Upper lobe of left lung (tissue), 6 donors: ENCODE measurements at regions not wholly inside any gene's neighbourhood (a gene's known extent, or its start where the extent isn't known, plus 50 kb on each side); places are given as distances from the start of the nearest gene placed in this dataset.

Experiments used
- ATAC-seq, 2 donors: fragments of 200-7000 bp; cut with Tn5 transposase; one replicate each; pipeline ENCODE4 v1.9.1; 2022; ENCODE audit warnings: mild to moderate bottlenecking in 2 of 2, moderate library complexity in 2 of 2; ENCODE audit not compliant: low FRiP score in 2 of 2
- DNase-seq, 2 donors: peaks; one replicate each; pipeline ENCODE4 v3.0.0-alpha.2; 2019 to 2020
- H3K27ac ChIP-seq, 4 donors: fragments of 200-600 bp; sonication (generic); one replicate each; pipeline ENCODE4 v1.5.1; 2016 to 2019
- H3K27me3 ChIP-seq, 4 donors: fragments of 200-600 bp; sonication (generic); one replicate each; pipeline ENCODE4 v1.5.1; 2017 to 2019
- H3K36me3 ChIP-seq, 4 donors: fragments of 200-600 bp; sonication (generic); one replicate each; pipeline ENCODE4 v1.5.1; 2016 to 2019
- H3K4me1 ChIP-seq, 4 donors: fragments of 200-600 bp; sonication (generic); one replicate each; pipeline ENCODE4 v1.5.1; 2018 to 2019
- H3K4me3 ChIP-seq, 4 donors: fragments of 200-600 bp; sonication (generic); one replicate each; pipeline ENCODE4 v1.5.1; 2017 to 2019; ENCODE audit warnings: mild to moderate bottlenecking in 2 of 4, moderate library complexity in 1 of 4
- H3K9me3 ChIP-seq, 4 donors: fragments of 200-600 bp; sonication (generic); one replicate each; pipeline ENCODE4 v1.5.1; 2018 to 2019
- EP300 ChIP-seq, 4 donors: sonication (generic); formaldehyde crosslinking; IDR thresholded peaks; one replicate each; pipeline ENCODE4 v1.5.1; 2017; ENCODE audit warnings: antibody characterized with exemption in 4 of 4, control low read depth in 2 of 4
- POLR2A ChIP-seq, 4 donors: fragments of 450-650 bp; IDR thresholded peaks; one replicate each; pipeline ENCODE4 v1.5.1; 2016 to 2017; ENCODE audit warnings: antibody characterized with exemption in 4 of 4, mild to moderate bottlenecking in 2 of 4
- POLR2AphosphoS5 ChIP-seq, 2 donors: sonication (generic); formaldehyde crosslinking; IDR thresholded peaks; one replicate each; pipeline ENCODE4 v1.5.1; 2017; ENCODE audit warnings: antibody characterized with exemption in 2 of 2
- WGBS, 2 donors: methylation state at CpG; one replicate each; pipeline ENCODE4 v1.1.5; 2017 to 2018; 5-methylcytosine and 5-hydroxymethylcytosine counted together
- TF ChIP-seq, protein P1 (sequence below), 6 experiments: fragments of 450-650 bp in 4 of 6; fragments of 200-600 bp in 2 of 6; sonication (generic) in 2 of 6; IDR thresholded peaks; one replicate each; pipeline ENCODE4 v1.5.1; 2016 to 2019; ENCODE audit warnings: antibody characterized with exemption in 6 of 6
- donor health status: DM: no; HTN: no; CAD: no; lungs with moderate emphysema.
- donor health status: DM: no; HTN: yes; CAD: no; lungs with severe emphysema.

GRCh38 chr5:175379867-175380266 lies 64.1 kb downstream of the DRD1 start:
- Histone ChIP-seq H3K27me3 (no peaks in the 10 kb centered on the region), H3K4me3 (no peak overlapping the region), H3K4me1 (no peaks in the 10 kb centered on the region), H3K27ac (no peak overlapping the region), H3K36me3 (no peaks in the 10 kb centered on the region), H3K9me3 (no peaks in the 10 kb centered on the region)
- DNase-seq = no peak
- TF ChIP-seq, protein P1, sequence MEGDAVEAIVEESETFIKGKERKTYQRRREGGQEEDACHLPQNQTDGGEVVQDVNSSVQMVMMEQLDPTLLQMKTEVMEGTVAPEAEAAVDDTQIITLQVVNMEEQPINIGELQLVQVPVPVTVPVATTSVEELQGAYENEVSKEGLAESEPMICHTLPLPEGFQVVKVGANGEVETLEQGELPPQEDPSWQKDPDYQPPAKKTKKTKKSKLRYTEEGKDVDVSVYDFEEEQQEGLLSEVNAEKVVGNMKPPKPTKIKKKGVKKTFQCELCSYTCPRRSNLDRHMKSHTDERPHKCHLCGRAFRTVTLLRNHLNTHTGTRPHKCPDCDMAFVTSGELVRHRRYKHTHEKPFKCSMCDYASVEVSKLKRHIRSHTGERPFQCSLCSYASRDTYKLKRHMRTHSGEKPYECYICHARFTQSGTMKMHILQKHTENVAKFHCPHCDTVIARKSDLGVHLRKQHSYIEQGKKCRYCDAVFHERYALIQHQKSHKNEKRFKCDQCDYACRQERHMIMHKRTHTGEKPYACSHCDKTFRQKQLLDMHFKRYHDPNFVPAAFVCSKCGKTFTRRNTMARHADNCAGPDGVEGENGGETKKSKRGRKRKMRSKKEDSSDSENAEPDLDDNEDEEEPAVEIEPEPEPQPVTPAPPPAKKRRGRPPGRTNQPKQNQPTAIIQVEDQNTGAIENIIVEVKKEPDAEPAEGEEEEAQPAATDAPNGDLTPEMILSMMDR (IDR thresholded peaks at IDR 0.05) = no peak
- TF ChIP-seq POLR2A (IDR thresholded peaks at IDR 0.05) (no peak), POLR2AphosphoS5 (IDR thresholded peaks at IDR 0.05) (no peak), EP300 (IDR thresholded peaks at IDR 0.05) (no peak)
- 0 to 57% methylated on average over 1 of the region's 1 CpG for WGBS, 2 donors
- no peak for ATAC-seq

GRCh38 chr5:175378444-175379028 lies 65.4 kb downstream of the DRD1 start:
- H3K36me3 ChIP-seq = no peaks in the 10 kb centered on the region
- ATAC-seq (no peak), DNase-seq (no peak)
- H3K4me3 ChIP-seq = no peak overlapping the region
- H3K27ac ChIP-seq = no peak overlapping the region
- no peaks in the 10 kb centered on the region for H3K27me3 ChIP-seq
- H3K4me1 ChIP-seq = no peaks in the 10 kb centered on the region
- TF ChIP-seq EP300 (IDR thresholded peaks at IDR 0.05) (no peak), POLR2AphosphoS5 (IDR thresholded peaks at IDR 0.05) (no peak), POLR2A (IDR thresholded peaks at IDR 0.05) (no peak)
- TF ChIP-seq, protein P1 (IDR thresholded peaks at IDR 0.05) = no peak
- 19 to 21% methylated on average over 5 of the region's 5 CpGs for WGBS, 2 donors
- H3K9me3 ChIP-seq = no peaks in the 10 kb centered on the region

- H3K36me3 ChIP-seq = no peaks in the 10 kb centered on the region
- H3K4me3 ChIP-seq = no peak overlapping the region
- WGBS, 2 donors = 24 to 32% methylated on average over 1 of the region's 1 CpG
- H3K9me3 ChIP-seq = no peaks in the 10 kb centered on the region
- no peak for ATAC-seq
- no peaks in the 10 kb centered on the region for H3K27me3 ChIP-seq
- no peaks in the 10 kb centered on the region for H3K4me1 ChIP-seq
- no peak for DNase-seq
- TF ChIP-seq, protein P1 (IDR thresholded peaks at IDR 0.05) = no peak
- no peak for TF ChIP-seq EP300 (IDR thresholded peaks at IDR 0.05)
- no peak for TF ChIP-seq POLR2A (IDR thresholded peaks at IDR 0.05)
- TF ChIP-seq POLR2AphosphoS5 (IDR thresholded peaks at IDR 0.05) = no peak
- no peak overlapping the region for H3K27ac ChIP-seq
Measured at GRCh38 chr5:175377816-175378215, 66.2 kb downstream of the DRD1 start.

DNA sequence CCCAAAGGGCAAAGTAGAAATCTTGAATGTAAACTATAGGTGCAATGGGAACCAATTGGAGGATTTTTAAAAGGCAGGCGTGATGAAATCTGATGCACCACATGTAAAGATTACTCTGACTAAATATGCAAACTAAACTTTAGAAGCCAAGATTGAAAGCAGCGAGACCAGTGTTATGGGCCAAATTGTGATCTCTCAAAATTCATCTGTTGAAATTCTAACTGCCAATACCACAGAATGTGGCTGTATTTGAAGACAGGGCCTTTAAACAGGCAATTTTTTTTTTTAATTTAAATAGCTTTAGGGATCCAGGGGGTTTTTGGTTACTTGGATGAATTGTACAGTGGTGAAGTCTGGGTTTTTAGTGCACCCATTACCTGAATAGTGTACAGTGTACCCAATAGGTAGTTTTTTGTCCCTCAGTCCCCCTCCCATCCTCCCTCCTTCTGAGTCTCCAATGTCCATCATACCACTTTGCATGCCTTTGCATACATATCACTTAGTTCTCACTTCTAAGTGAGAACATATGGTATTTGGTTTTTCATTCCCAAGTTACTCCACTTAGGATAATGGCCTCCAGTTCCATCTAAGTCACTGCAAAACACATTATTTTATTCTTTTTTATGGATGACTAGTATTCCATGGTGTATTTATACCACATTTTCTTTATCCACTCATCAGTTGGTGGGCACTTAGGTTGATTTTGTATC lies 69.7 kb downstream of the DRD1 start:
- 89 to 93% methylated on average over 2 of the region's 2 CpGs for WGBS, 2 donors
- DNase-seq = no peak
- Histone ChIP-seq H3K27ac (no peak overlapping the region), H3K4me1 (no peaks in the 10 kb centered on the region), H3K36me3 (no peaks in the 10 kb centered on the region), H3K27me3 (no peaks in the 10 kb centered on the region), H3K4me3 (no peak overlapping the region), H3K9me3 (no peaks in the 10 kb centered on the region)
- ATAC-seq = no peak
- TF ChIP-seq EP300 (IDR thresholded peaks at IDR 0.05) = no peak
- no peak for TF ChIP-seq POLR2A (IDR thresholded peaks at IDR 0.05)
- TF ChIP-seq, protein P1 (IDR thresholded peaks at IDR 0.05) = no peak
- TF ChIP-seq POLR2AphosphoS5 (IDR thresholded peaks at IDR 0.05) = no peak

GRCh38 chr5:175365866-175366265 lies 78.1 kb downstream of the DRD1 start:
- 100% methylated on average over 1 of the region's 1 CpG; no CpG with 5 or more reads in 1 of the 2 donors for WGBS, 2 donors
- no peaks in the 10 kb centered on the region for H3K36me3 ChIP-seq
- H3K27me3 ChIP-seq = no peaks in the 10 kb centered on the region
- ATAC-seq (no peak), DNase-seq (no peak)
- no peak for TF ChIP-seq POLR2AphosphoS5 (IDR thresholded peaks at IDR 0.05)
- TF ChIP-seq, protein P1 (IDR thresholded peaks at IDR 0.05) = no peak
- TF ChIP-seq EP300 (IDR thresholded peaks at IDR 0.05) = no peak
- no peak for TF ChIP-seq POLR2A (IDR thresholded peaks at IDR 0.05)
- H3K4me1 ChIP-seq = no peaks in the 10 kb centered on the region
- H3K9me3 ChIP-seq = no peaks in the 10 kb centered on the region
- H3K27ac ChIP-seq = no peak overlapping the region
- H3K4me3 ChIP-seq = no peak overlapping the region
